ENCODE measurements at regions not wholly inside any gene's neighbourhood (a gene's known extent, or its start where the extent isn't known, plus 50 kb on each side); places are given as distances from the start of the nearest gene placed in this dataset.

DNA sequence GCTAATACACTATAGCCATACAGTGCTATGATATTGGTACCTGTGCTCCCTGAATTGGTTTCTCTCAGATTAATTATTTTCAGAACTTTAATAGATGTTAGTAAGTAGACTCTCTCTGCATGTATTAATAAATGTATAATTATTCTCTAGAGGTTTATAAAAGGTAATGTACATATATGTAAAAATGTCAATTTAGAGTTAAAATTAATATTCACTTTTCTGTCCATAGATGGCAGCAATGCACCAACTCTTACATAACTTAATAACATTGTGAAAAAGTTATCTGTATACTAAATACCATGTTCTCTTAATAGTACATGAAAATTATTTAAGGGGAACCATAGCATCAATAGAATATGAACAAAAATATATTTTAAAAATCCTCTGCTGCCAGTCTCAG lies 515.0 kb upstream of the KLHL1 start:
- H3K27me3 ChIP-seq = no peaks in the 10 kb centered on the region
- H3K27ac ChIP-seq = no peak overlapping the region
- intact Hi-C loops (cut with DNase I) = no loop called here
- H3K4me1 ChIP-seq (ENCODE audit: insufficient read depth) = no peaks in the 10 kb centered on the region
- TF ChIP-seq, protein P1, sequence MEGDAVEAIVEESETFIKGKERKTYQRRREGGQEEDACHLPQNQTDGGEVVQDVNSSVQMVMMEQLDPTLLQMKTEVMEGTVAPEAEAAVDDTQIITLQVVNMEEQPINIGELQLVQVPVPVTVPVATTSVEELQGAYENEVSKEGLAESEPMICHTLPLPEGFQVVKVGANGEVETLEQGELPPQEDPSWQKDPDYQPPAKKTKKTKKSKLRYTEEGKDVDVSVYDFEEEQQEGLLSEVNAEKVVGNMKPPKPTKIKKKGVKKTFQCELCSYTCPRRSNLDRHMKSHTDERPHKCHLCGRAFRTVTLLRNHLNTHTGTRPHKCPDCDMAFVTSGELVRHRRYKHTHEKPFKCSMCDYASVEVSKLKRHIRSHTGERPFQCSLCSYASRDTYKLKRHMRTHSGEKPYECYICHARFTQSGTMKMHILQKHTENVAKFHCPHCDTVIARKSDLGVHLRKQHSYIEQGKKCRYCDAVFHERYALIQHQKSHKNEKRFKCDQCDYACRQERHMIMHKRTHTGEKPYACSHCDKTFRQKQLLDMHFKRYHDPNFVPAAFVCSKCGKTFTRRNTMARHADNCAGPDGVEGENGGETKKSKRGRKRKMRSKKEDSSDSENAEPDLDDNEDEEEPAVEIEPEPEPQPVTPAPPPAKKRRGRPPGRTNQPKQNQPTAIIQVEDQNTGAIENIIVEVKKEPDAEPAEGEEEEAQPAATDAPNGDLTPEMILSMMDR (IDR thresholded peaks at IDR 0.05) = no peak
- no peak for TF ChIP-seq POLR2A (IDR thresholded peaks at IDR 0.05)
- no peak for TF ChIP-seq EP300 (IDR thresholded peaks at IDR 0.05)
- no peaks in the 10 kb centered on the region for H3K36me3 ChIP-seq
- no peak overlapping the region for H3K4me3 ChIP-seq
- DNase-seq = no peak
- no peaks in the 10 kb centered on the region for H3K9me3 ChIP-seq

DNA sequence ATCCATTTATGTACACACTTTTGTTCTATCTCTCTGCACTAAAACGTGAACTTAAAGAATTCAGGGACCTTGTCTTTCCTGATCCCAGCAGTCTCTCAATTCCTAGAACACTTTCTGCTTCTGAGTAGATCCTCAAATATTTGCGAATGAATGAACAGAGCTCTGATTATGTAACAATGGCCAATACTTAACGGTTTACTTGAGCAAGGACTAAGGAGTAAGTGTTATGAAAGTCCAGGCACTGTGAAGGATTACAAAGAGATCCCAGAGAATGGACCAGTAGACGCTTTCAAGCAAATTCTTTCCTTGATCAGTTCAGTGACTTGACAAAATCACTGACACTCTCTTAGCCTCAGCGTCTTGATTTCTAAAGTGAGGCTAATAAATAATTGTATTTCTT lies 514.5 kb upstream of the KLHL1 start:
- 26 to 34% (median 30%) methylated on average over 5 of the region's 5 CpGs for WGBS, 3 donors
- no peaks in the 10 kb centered on the region for H3K36me3 ChIP-seq
- H3K27me3 ChIP-seq = no peaks in the 10 kb centered on the region
- no peaks in the 10 kb centered on the region for H3K9me3 ChIP-seq
- no peak for DNase-seq
- H3K4me1 ChIP-seq (ENCODE audit: insufficient read depth) = no peaks in the 10 kb centered on the region
- H3K27ac ChIP-seq = no peak overlapping the region
- H3K4me3 ChIP-seq = no peak overlapping the region
- TF ChIP-seq POLR2A (IDR thresholded peaks at IDR 0.05) (no peak), EP300 (IDR thresholded peaks at IDR 0.05) (no peak)
- TF ChIP-seq, protein P1 (IDR thresholded peaks at IDR 0.05) = no peak
- intact Hi-C loops (cut with DNase I) = no loop called here

DNA sequence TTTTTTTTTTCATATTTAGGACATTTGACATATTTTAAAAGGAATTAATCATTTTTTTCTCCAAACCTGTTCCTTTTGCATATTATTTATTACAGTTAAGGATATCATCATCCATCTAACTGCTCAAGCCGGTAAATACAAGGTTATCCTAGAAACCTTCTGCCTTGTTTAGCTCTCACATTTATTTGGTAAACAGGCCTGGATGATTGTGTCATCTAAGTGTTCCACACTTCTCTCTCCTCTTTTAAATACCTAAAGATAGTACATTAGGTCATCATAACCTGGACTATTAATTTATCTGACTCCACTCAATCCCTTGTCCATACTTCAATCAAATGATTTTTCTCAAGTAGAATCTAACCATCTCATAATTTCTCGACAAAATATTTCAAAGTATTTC lies 511.7 kb upstream of the KLHL1 start:
- intact Hi-C loops (cut with DNase I) = no loop called here
- no peak for TF ChIP-seq POLR2A (IDR thresholded peaks at IDR 0.05)
- no peaks in the 10 kb centered on the region for H3K36me3 ChIP-seq
- H3K4me1 ChIP-seq (ENCODE audit: insufficient read depth) = no peaks in the 10 kb centered on the region
- H3K27ac ChIP-seq = no peak overlapping the region
- no peaks in the 10 kb centered on the region for H3K27me3 ChIP-seq
- no peaks in the 10 kb centered on the region for H3K9me3 ChIP-seq
- no peak overlapping the region for H3K4me3 ChIP-seq
- DNase-seq = no peak
- 71 to 81% (median 77%) methylated on average over 2 of the region's 2 CpGs for WGBS, 3 donors

DNA sequence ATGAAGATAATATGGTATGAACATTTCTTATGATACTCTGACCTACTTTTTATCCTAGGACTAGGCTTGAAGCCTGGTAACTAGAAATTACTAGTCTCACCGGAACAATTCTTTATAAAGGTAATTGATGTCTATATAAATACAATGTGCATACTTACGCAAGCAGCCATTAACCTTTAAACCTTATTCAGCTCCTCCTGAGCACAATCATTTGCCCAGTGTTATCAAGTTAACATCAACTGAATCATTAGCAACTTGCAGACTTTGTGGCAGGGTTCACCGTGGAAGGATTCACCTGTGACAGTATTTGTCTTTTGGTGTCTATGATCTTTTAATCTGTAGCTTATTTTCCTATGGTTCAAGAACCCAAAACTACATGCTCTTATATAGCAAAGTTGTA lies 508.6 kb upstream of the KLHL1 start:
- TF ChIP-seq EP300 (IDR thresholded peaks at IDR 0.05) = no peak
- TF ChIP-seq POLR2A (IDR thresholded peaks at IDR 0.05) = no peak
- TF ChIP-seq, protein P1 (IDR thresholded peaks at IDR 0.05) = no peak
- H3K4me1 ChIP-seq (ENCODE audit: insufficient read depth) = no peaks in the 10 kb centered on the region
- intact Hi-C loops (cut with DNase I) = no loop called here
- no peaks in the 10 kb centered on the region for H3K9me3 ChIP-seq
- no peak for DNase-seq
- H3K27me3 ChIP-seq = no peaks in the 10 kb centered on the region
- H3K36me3 ChIP-seq = no peaks in the 10 kb centered on the region
- no peak overlapping the region for H3K27ac ChIP-seq
- no peak overlapping the region for H3K4me3 ChIP-seq
- WGBS, 3 donors = 88 to 91% (median 91%) methylated on average over 3 of the region's 3 CpGs

DNA sequence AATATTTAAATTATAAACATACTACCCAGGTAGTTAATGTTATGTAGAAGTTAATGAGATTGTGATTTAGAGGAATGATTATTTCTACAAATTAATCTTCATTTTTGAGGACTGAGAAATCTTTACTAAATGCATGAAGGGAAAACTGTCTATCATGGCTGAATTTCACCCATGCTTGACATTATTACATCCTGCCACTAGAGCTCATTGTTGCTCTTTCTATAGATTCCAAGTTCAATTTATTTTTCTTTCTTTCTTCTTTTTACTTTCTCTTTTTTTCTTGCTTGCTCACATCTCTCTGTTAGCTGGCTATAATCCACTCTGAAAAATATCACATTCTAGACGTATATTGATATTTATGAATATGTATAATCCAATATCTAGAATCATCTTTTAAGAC lies 505.0 kb upstream of the KLHL1 start:
- intact Hi-C loops (cut with DNase I) = no loop called here
- H3K4me1 ChIP-seq (ENCODE audit: insufficient read depth) = no peaks in the 10 kb centered on the region
- no peak for DNase-seq
- no peak overlapping the region for H3K27ac ChIP-seq
- WGBS, 3 donors = 48 to 54% (median 51%) methylated on average over 1 of the region's 1 CpG
- TF ChIP-seq EP300 (IDR thresholded peaks at IDR 0.05) = no peak
- TF ChIP-seq, protein P1 (IDR thresholded peaks at IDR 0.05) = no peak
- TF ChIP-seq POLR2A (IDR thresholded peaks at IDR 0.05) = no peak
- H3K9me3 ChIP-seq = no peaks in the 10 kb centered on the region
- no peak overlapping the region for H3K4me3 ChIP-seq
- H3K36me3 ChIP-seq = no peaks in the 10 kb centered on the region
- no peaks in the 10 kb centered on the region for H3K27me3 ChIP-seq

Measured in ovary (tissue), 7 donors.